ENCODE measurements at regions not wholly inside any gene's neighbourhood (a gene's known extent, or its start where the extent isn't known, plus 50 kb on each side); places are given as distances from the start of the nearest gene placed in this dataset.
"Not testable (repeated sequence)": the region's sequence is repeated elsewhere in the genome, so short reads cannot be mapped to it uniquely, and the experiment has no call there.

- TF ChIP-seq EZH2phosphoT487 (IDR thresholded peaks at IDR 0.05; ENCODE audit: borderline replicate concordance): no peak
- TF ChIP-seq CTCF (conservative IDR thresholded peaks at IDR 0.05; ENCODE audit: low read length): no peak
- Histone ChIP-seq H3K4me3 (ENCODE audit: low read length, poor library complexity, severe bottlenecking) (no peak overlapping the region), H3K4me2 (ENCODE audit: low read depth, low read length, poor library complexity, severe bottlenecking) (no peak overlapping the region), H3K9me2 (replicated peaks; ENCODE audit: low read depth, low read length) (no peaks in the 10 kb centered on the region), H3K9ac (ENCODE audit: low read depth, low read length, poor library complexity, severe bottlenecking) (no peak overlapping the region), H3F3A (ENCODE audit: low read depth) (no peaks in the 10 kb centered on the region), H3K79me2 (ENCODE audit: insufficient read depth, low read length) (no peaks in the 10 kb centered on the region), H3K27me3 (ENCODE audit: insufficient read depth, low read length, poor library complexity, severe bottlenecking) (no peaks in the 10 kb centered on the region), H3K9me3 (ENCODE audit: insufficient read depth, low read depth, low read length) (no peaks in the 10 kb centered on the region), H2AFZ (ENCODE audit: low read length) (no peak overlapping the region), H3K36me3 (ENCODE audit: insufficient read depth, low read length) (no peaks in the 10 kb centered on the region), H4K20me1 (ENCODE audit: insufficient read depth, low read length, poor library complexity, severe bottlenecking) (no peaks in the 10 kb centered on the region), H3K4me1 (ENCODE audit: insufficient read depth, low read length, poor library complexity, severe bottlenecking) (peaks cover 2% of the 10 kb centered on the region)
These were observed 90.1 kb upstream of the ASB18 start for GRCh38 chr2:236354056-236354940.

- no peak overlapping the region for H3K4me3 ChIP-seq (ENCODE audit: low read length, poor library complexity, severe bottlenecking)
- H3K9ac ChIP-seq (ENCODE audit: low read depth, low read length, poor library complexity, severe bottlenecking): no peak overlapping the region
- H4K20me1 ChIP-seq (ENCODE audit: insufficient read depth, low read length, poor library complexity, severe bottlenecking): no peaks in the 10 kb centered on the region
- H3K36me3 ChIP-seq (ENCODE audit: insufficient read depth, low read length): no peaks in the 10 kb centered on the region
- no peak overlapping the region for H2AFZ ChIP-seq (ENCODE audit: low read length)
- H3K9me2 ChIP-seq (replicated peaks; ENCODE audit: low read depth, low read length): no peaks in the 10 kb centered on the region
- TF ChIP-seq CTCF (conservative IDR thresholded peaks at IDR 0.05; ENCODE audit: low read length) (no peak), EZH2phosphoT487 (IDR thresholded peaks at IDR 0.05; ENCODE audit: borderline replicate concordance) (no peak)
- peaks cover 4% of the 10 kb centered on the region for H3K4me1 ChIP-seq (ENCODE audit: insufficient read depth, low read length, poor library complexity, severe bottlenecking)
- no peaks in the 10 kb centered on the region for H3K27me3 ChIP-seq (ENCODE audit: insufficient read depth, low read length, poor library complexity, severe bottlenecking)
- no peaks in the 10 kb centered on the region for H3K79me2 ChIP-seq (ENCODE audit: insufficient read depth, low read length)
- H3F3A ChIP-seq (ENCODE audit: low read depth): no peaks in the 10 kb centered on the region
- no peaks in the 10 kb centered on the region for H3K9me3 ChIP-seq (ENCODE audit: insufficient read depth, low read depth, low read length)
- no peak overlapping the region for H3K4me2 ChIP-seq (ENCODE audit: low read depth, low read length, poor library complexity, severe bottlenecking)
These were observed 90.9 kb upstream of the ASB18 start for GRCh38 chr2:236354973-236355595.

- no peak overlapping the region for H3K4me3 ChIP-seq (ENCODE audit: low read length, poor library complexity, severe bottlenecking)
- no peak overlapping the region for H3K4me2 ChIP-seq (ENCODE audit: low read depth, low read length, poor library complexity, severe bottlenecking)
- H3K36me3 ChIP-seq (ENCODE audit: insufficient read depth, low read length): no peaks in the 10 kb centered on the region
- H4K20me1 ChIP-seq (ENCODE audit: insufficient read depth, low read length, poor library complexity, severe bottlenecking): no peaks in the 10 kb centered on the region
- no peaks in the 10 kb centered on the region for H3F3A ChIP-seq (ENCODE audit: low read depth)
- H3K79me2 ChIP-seq (ENCODE audit: insufficient read depth, low read length): no peaks in the 10 kb centered on the region
- no peaks in the 10 kb centered on the region for H3K9me2 ChIP-seq (replicated peaks; ENCODE audit: low read depth, low read length)
- H3K4me1 ChIP-seq (ENCODE audit: insufficient read depth, low read length, poor library complexity, severe bottlenecking): peaks cover 4% of the 10 kb centered on the region
- H2AFZ ChIP-seq (ENCODE audit: low read length): no peak overlapping the region
- TF ChIP-seq EZH2phosphoT487 (IDR thresholded peaks at IDR 0.05; ENCODE audit: borderline replicate concordance): no peak
- no peak for TF ChIP-seq CTCF (conservative IDR thresholded peaks at IDR 0.05; ENCODE audit: low read length)
- H3K9me3 ChIP-seq (ENCODE audit: insufficient read depth, low read depth, low read length): no peaks in the 10 kb centered on the region
- no peak overlapping the region for H3K9ac ChIP-seq (ENCODE audit: low read depth, low read length, poor library complexity, severe bottlenecking)
- H3K27me3 ChIP-seq (ENCODE audit: insufficient read depth, low read length, poor library complexity, severe bottlenecking): no peaks in the 10 kb centered on the region
These were observed 91.7 kb upstream of the ASB18 start for GRCh38 chr2:236355911-236356310.

- H3K9me3 ChIP-seq (ENCODE audit: insufficient read depth, low read depth, low read length); H3K4me2 ChIP-seq (ENCODE audit: low read depth, low read length, poor library complexity, severe bottlenecking); H3K4me3 ChIP-seq (ENCODE audit: low read length, poor library complexity, severe bottlenecking); H3K27me3 ChIP-seq (ENCODE audit: insufficient read depth, low read length, poor library complexity, severe bottlenecking); H4K20me1 ChIP-seq (ENCODE audit: insufficient read depth, low read length, poor library complexity, severe bottlenecking); H3F3A ChIP-seq (ENCODE audit: low read depth); H3K4me1 ChIP-seq (ENCODE audit: insufficient read depth, low read length, poor library complexity, severe bottlenecking); H3K9me2 ChIP-seq (replicated peaks; ENCODE audit: low read depth, low read length); H3K79me2 ChIP-seq (ENCODE audit: insufficient read depth, low read length); H2AFZ ChIP-seq (ENCODE audit: low read length); H3K36me3 ChIP-seq (ENCODE audit: insufficient read depth, low read length); H3K9ac ChIP-seq (ENCODE audit: low read depth, low read length, poor library complexity, severe bottlenecking): not testable (repeated sequence)
These were observed 92.1 kb upstream of the ASB18 start for GRCh38 chr2:236356321-236356720.

GRCh38 chr2:236358482-236358881 is 94.3 kb upstream of the ASB18 start:
- not testable (repeated sequence) for H3K4me3 ChIP-seq (ENCODE audit: low read length, poor library complexity, severe bottlenecking); H4K20me1 ChIP-seq (ENCODE audit: insufficient read depth, low read length, poor library complexity, severe bottlenecking); H3F3A ChIP-seq (ENCODE audit: low read depth); H3K4me2 ChIP-seq (ENCODE audit: low read depth, low read length, poor library complexity, severe bottlenecking); H3K9me3 ChIP-seq (ENCODE audit: insufficient read depth, low read depth, low read length); H3K9ac ChIP-seq (ENCODE audit: low read depth, low read length, poor library complexity, severe bottlenecking); H3K9me2 ChIP-seq (replicated peaks; ENCODE audit: low read depth, low read length); H3K36me3 ChIP-seq (ENCODE audit: insufficient read depth, low read length); H3K4me1 ChIP-seq (ENCODE audit: insufficient read depth, low read length, poor library complexity, severe bottlenecking); H2AFZ ChIP-seq (ENCODE audit: low read length); H3K79me2 ChIP-seq (ENCODE audit: insufficient read depth, low read length)
- H3K27me3 ChIP-seq (ENCODE audit: insufficient read depth, low read length, poor library complexity, severe bottlenecking): peaks cover 14% of the 10 kb centered on the region
